GM23338 (cell line): ENCODE measurements at regions not wholly inside any gene's neighbourhood (a gene's known extent, or its start where the extent isn't known, plus 50 kb on each side); places are given as distances from the start of the nearest gene placed in this dataset.

Experiments used
- ATAC-seq: fragments of 200-7000 bp; cut with Tn5 transposase; 3 replicates; pipeline ENCODE4 v1.9.1; 2020
- DNase-seq: peaks from one replicate; pipeline ENCODE4 v3.0.0-alpha.2; 2015; ENCODE audit warnings: low spot score
- H2AFZ ChIP-seq: fragments of 200-600 bp; sonication (generic); 2 replicates; pipeline ENCODE4 v1.8.0; 2016; ENCODE audit warnings: antibody characterized with exemption, mild to moderate bottlenecking, moderate library complexity
- H3F3A ChIP-seq: fragments of 200-600 bp; sonication (generic); replicated peaks from 2 replicates; pipeline ENCODE4 v1.8.0; 2017; ENCODE audit warnings: antibody characterized with exemption, mixed run types, low read depth
- H3K27ac ChIP-seq: fragments of 200-600 bp; sonication (generic); 2 replicates; pipeline ENCODE4 v1.6.1; 2016; ENCODE audit warnings: low read depth
- H3K27me3 ChIP-seq: fragments of 200-600 bp; sonication (generic); 2 replicates; pipeline ENCODE4 v1.8.0; 2016; ENCODE audit warnings: mild to moderate bottlenecking, mixed run types, moderate library complexity; ENCODE audit not compliant: insufficient read depth
- H3K36me3 ChIP-seq: fragments of 200-600 bp; sonication (generic); 2 replicates; pipeline ENCODE4 v1.8.0; 2016; ENCODE audit warnings: mild to moderate bottlenecking; ENCODE audit not compliant: insufficient read depth
- H3K4me1 ChIP-seq: fragments of 200-600 bp; sonication (generic); 2 replicates; pipeline ENCODE4 v1.8.0; 2016; ENCODE audit warnings: mild to moderate bottlenecking, moderate library complexity; ENCODE audit not compliant: insufficient read depth
- H3K4me2 ChIP-seq: fragments of 200-600 bp; sonication (generic); 2 replicates; pipeline ENCODE4 v1.7.1; 2017; ENCODE audit warnings: mixed run types
- H3K4me3 ChIP-seq: fragments of 200-600 bp; sonication (generic); 2 replicates; pipeline ENCODE4 v1.6.1; 2016; ENCODE audit warnings: mixed run types
- H3K79me2 ChIP-seq: fragments of 200-600 bp; sonication (generic); replicated peaks from 2 replicates; pipeline ENCODE4 v1.8.0; 2017; ENCODE audit warnings: mild to moderate bottlenecking; ENCODE audit not compliant: insufficient read depth
- H3K9me2 ChIP-seq: fragments of 200-600 bp; sonication (generic); 2 replicates; pipeline ENCODE4 v1.8.0; 2017; ENCODE audit not compliant: insufficient read depth
- H4K20me1 ChIP-seq: fragments of 200-600 bp; sonication (generic); replicated peaks from 2 replicates; pipeline ENCODE4 v1.8.0; 2017; ENCODE audit warnings: mild to moderate bottlenecking; ENCODE audit not compliant: insufficient read depth
- H3K27ac Mint-ChIP-seq: 2 replicates; pipeline ENCODE4 v1.8.0; 2020; ENCODE audit warnings: inconsistent platforms, mild to moderate bottlenecking, moderate library complexity, mixed read lengths
- H3K27me3 Mint-ChIP-seq: 3 replicates; pipeline ENCODE4 v1.8.0; 2022; ENCODE audit warnings: low read depth, mild to moderate bottlenecking, moderate library complexity, mixed read lengths, inconsistent platforms; ENCODE audit not compliant: insufficient read depth, poor library complexity
- H3K36me3 Mint-ChIP-seq: 3 replicates; pipeline ENCODE4 v1.8.0; 2021; ENCODE audit warnings: low read depth, mild to moderate bottlenecking, inconsistent platforms, moderate library complexity, mixed read lengths
- H3K4me1 Mint-ChIP-seq: 3 replicates; pipeline ENCODE4 v1.8.0; 2020; ENCODE audit warnings: mild to moderate bottlenecking, inconsistent platforms, mixed read lengths
- H3K4me3 Mint-ChIP-seq: 3 replicates; pipeline ENCODE4 v1.8.0; 2021; ENCODE audit warnings: moderate library complexity, mild to moderate bottlenecking, inconsistent platforms, mixed read lengths
- H3K9me3 Mint-ChIP-seq: 3 replicates; pipeline ENCODE4 v1.8.0; 2020; ENCODE audit warnings: moderate library complexity, mild to moderate bottlenecking, inconsistent platforms, mixed read lengths
- EZH2phosphoT487 ChIP-seq: fragments of 200-600 bp; sonication (generic); IDR thresholded peaks from one replicate; pipeline ENCODE4 v1.8.1; 2018; ENCODE audit warnings: antibody characterized with exemption; ENCODE audit not compliant: unreplicated experiment
- POLR2AphosphoS5 ChIP-seq: IDR thresholded peaks from 2 replicates; pipeline ENCODE4 v1.6.1; 2016; ENCODE audit warnings: antibody characterized with exemption, low read depth
- STAT1 ChIP-seq: IDR thresholded peaks from one replicate; pipeline ENCODE4 v1.6.1; 2016; ENCODE audit warnings: antibody characterized with exemption; ENCODE audit not compliant: unreplicated experiment
- ZNF114 ChIP-seq: fragments of 250-450 bp; sonication (Bioruptor Pico); IDR thresholded peaks from 2 replicates; pipeline ENCODE4 v1.5.0; 2020; ENCODE audit warnings: mild to moderate bottlenecking, moderate library complexity
- ZNF331 ChIP-seq: fragments of 250-450 bp; sonication (Bioruptor Pico); IDR thresholded peaks from 2 replicates; pipeline ENCODE4 v1.5.0; 2020; ENCODE audit warnings: low read depth, mild to moderate bottlenecking, moderate library complexity
- ZNF462 ChIP-seq: fragments of 250-450 bp; sonication (Bioruptor Pico); IDR thresholded peaks from 2 replicates; pipeline ENCODE4 v1.5.0; 2020; ENCODE audit warnings: mild to moderate bottlenecking, moderate library complexity
- TF ChIP-seq, protein P1 (sequence below), 2 experiments: fragments of 200-600 bp in 1 of 2; sonication (generic) in 1 of 2; conservative IDR thresholded peaks; 2 replicates each; pipeline versions ENCODE4 v1.5.1 to v1.6.1; 2016 to 2017; ENCODE audit warnings: antibody characterized with exemption in 2 of 2, low read depth in 2 of 2, mild to moderate bottlenecking in 2 of 2, moderate library complexity in 1 of 2

DNA sequence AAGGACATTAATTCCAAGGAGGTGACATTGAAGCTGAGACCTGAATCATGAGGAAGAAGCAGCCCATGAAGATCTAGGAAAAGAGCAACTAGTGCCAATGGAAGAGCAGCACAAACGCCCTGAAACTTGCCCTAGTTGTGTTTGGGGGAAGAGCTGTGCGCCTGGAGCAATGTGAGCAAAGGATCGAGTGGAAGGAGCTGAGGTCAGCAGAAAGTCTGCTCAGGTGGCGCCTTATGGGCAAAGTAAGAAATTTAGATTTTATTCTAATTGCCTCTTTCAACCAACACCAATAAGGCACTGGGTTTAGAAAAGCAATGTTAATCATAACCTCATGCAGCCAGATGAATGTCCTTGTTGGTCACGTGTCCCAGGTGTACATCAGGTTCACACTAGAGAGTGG is 226.0 kb upstream of the THSD7B start:
- DNase-seq (no peak), ATAC-seq (no peak)
- TF ChIP-seq POLR2AphosphoS5 (no peak), ZNF331 (CRISPR knock-in tag) (no peak), ZNF114 (CRISPR knock-in tag) (no peak), STAT1 (no peak), ZNF462 (CRISPR knock-in tag) (no peak), EZH2phosphoT487 (no peak)
- TF ChIP-seq, protein P1, sequence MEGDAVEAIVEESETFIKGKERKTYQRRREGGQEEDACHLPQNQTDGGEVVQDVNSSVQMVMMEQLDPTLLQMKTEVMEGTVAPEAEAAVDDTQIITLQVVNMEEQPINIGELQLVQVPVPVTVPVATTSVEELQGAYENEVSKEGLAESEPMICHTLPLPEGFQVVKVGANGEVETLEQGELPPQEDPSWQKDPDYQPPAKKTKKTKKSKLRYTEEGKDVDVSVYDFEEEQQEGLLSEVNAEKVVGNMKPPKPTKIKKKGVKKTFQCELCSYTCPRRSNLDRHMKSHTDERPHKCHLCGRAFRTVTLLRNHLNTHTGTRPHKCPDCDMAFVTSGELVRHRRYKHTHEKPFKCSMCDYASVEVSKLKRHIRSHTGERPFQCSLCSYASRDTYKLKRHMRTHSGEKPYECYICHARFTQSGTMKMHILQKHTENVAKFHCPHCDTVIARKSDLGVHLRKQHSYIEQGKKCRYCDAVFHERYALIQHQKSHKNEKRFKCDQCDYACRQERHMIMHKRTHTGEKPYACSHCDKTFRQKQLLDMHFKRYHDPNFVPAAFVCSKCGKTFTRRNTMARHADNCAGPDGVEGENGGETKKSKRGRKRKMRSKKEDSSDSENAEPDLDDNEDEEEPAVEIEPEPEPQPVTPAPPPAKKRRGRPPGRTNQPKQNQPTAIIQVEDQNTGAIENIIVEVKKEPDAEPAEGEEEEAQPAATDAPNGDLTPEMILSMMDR (conservative IDR thresholded peaks at IDR 0.05; ENCODE audit: low read depth in 2 of 2) = no peak
- Histone ChIP-seq H4K20me1 (no peaks in the 10 kb centered on the region), H3K27ac (no peak overlapping the region), H3K9me2 (peaks cover 9% of the 10 kb centered on the region; the same call in 1 of the 2 replicates), H3K79me2 (no peaks in the 10 kb centered on the region), H3K27me3 (no peaks in the 10 kb centered on the region), H3F3A (no peaks in the 10 kb centered on the region), H3K4me3 (no peak overlapping the region), H3K4me2 (no peak overlapping the region), H3K36me3 (no peaks in the 10 kb centered on the region), H3K4me1 (no peaks in the 10 kb centered on the region), H2AFZ (no peak overlapping the region)
- Mint-ChIP-seq H3K36me3 (no peaks in the 10 kb centered on the region), H3K9me3 (no peaks in the 10 kb centered on the region; the same call in 2 of the 3 replicates), H3K27me3 (peaks cover 3% of the 10 kb centered on the region), H3K27ac (no peak overlapping the region), H3K4me3 (no peak overlapping the region), H3K4me1 (no peaks in the 10 kb centered on the region)
